HEK293 (cell line): ENCODE measurements at regions not wholly inside any gene's neighbourhood (a gene's known extent, or its start where the extent isn't known, plus 50 kb on each side); places are given as distances from the start of the nearest gene placed in this dataset.

Experiments
- CTCF ChIA-PET: fragments of 350-600 bp; formaldehyde crosslinking; extraction: SDS; loops from one replicate; lab custom pipeline; 2021; ENCODE audit warnings: antibody characterized with exemption; lab: Yijun Ruan, JAX
- POLR2A ChIA-PET: fragments of 300-600 bp; formaldehyde crosslinking; extraction: SDS; loops from one replicate; lab custom pipeline; 2020; ENCODE audit warnings: antibody characterized with exemption, inconsistent platforms; lab: Yijun Ruan, JAX
- H3K27ac ChIP-seq: fragments of 200-500 bp; sonication (Bioruptor generic); 2 replicates; pipeline ENCODE4 v1.5.1; 2014; ENCODE audit warnings: low read depth, low read length, control low read depth, inconsistent platforms; ENCODE audit errors: extremely low read depth
- H3K36me3 ChIP-seq, 2 experiments: fragments of 200-500 bp in 1 of 2; sonication (Bioruptor generic) in 1 of 2; 1 replicate in 1 of 2; 2 replicates in 1 of 2; pipeline ENCODE4 v1.5.1; 2014 to 2017; ENCODE audit warnings: inconsistent platforms in 2 of 2, low read length in 2 of 2; ENCODE audit not compliant: control insufficient read depth in 2 of 2, insufficient read depth in 1 of 2
- H3K4me1 ChIP-seq: fragments of 200-500 bp; sonication (Bioruptor generic); 2 replicates; pipeline ENCODE4 v1.5.1; 2014; ENCODE audit warnings: mild to moderate bottlenecking, low read length, inconsistent platforms; ENCODE audit not compliant: control insufficient read depth, insufficient read depth
- H3K4me3 ChIP-seq: 2 replicates; pipeline ENCODE4 v1.5.1; 2011; ENCODE audit warnings: low read depth, mild to moderate bottlenecking, control low read depth, low read length, moderate library complexity
- H3K9me3 ChIP-seq: fragments of 200-500 bp; sonication (Bioruptor generic); 2 replicates; pipeline ENCODE4 v1.5.1; 2014; ENCODE audit warnings: low read depth, low read length, inconsistent platforms; ENCODE audit not compliant: control insufficient read depth, insufficient read depth
- AEBP2 ChIP-seq: fragments of 450-650 bp; formaldehyde crosslinking; IDR thresholded peaks from 2 replicates; pipeline ENCODE4 v1.5.1; 2016; ENCODE audit warnings: missing biosample characterization, missing genetic modification characterization, borderline replicate concordance
- EGR2 ChIP-seq: fragments of 450-650 bp; formaldehyde crosslinking; IDR thresholded peaks from 2 replicates; pipeline ENCODE4 v1.5.1; 2016; ENCODE audit warnings: low read depth, missing biosample characterization, missing genetic modification characterization
- HOXA7 ChIP-seq: sonication (generic); formaldehyde crosslinking; IDR thresholded peaks from 2 replicates; pipeline ENCODE4 v1.8.1; 2022; ENCODE audit warnings: missing genetic modification reagents, borderline replicate concordance
- KLF16 ChIP-seq: fragments of 450-650 bp; formaldehyde crosslinking; IDR thresholded peaks from 2 replicates; pipeline ENCODE4 v1.5.1; 2017; ENCODE audit warnings: missing biosample characterization, missing genetic modification characterization
- SALL2 ChIP-seq: fragments of 450-650 bp; formaldehyde crosslinking; IDR thresholded peaks from 2 replicates; pipeline ENCODE4 v1.5.0; 2017; ENCODE audit warnings: missing biosample characterization, mild to moderate bottlenecking, missing genetic modification characterization, borderline replicate concordance
- SCRT2 ChIP-seq: fragments of 450-650 bp; formaldehyde crosslinking; IDR thresholded peaks from 2 replicates; pipeline ENCODE4 v1.5.1; 2016; ENCODE audit warnings: missing biosample characterization, missing genetic modification characterization
- ZBTB49 ChIP-seq: fragments of 450-650 bp; formaldehyde crosslinking; IDR thresholded peaks from 2 replicates; pipeline ENCODE4 v1.5.1; 2016; ENCODE audit warnings: missing biosample characterization, missing genetic modification characterization, low read depth
- ZFHX2 ChIP-seq: fragments of 450-650 bp; formaldehyde crosslinking; conservative IDR thresholded peaks from 2 replicates; pipeline ENCODE4 v1.5.1; 2016; ENCODE audit warnings: missing biosample characterization, missing genetic modification characterization
- ZNF132 ChIP-seq: fragments of 450-650 bp; formaldehyde crosslinking; IDR thresholded peaks from 2 replicates; pipeline ENCODE4 v1.5.1; 2017; ENCODE audit warnings: missing biosample characterization, missing genetic modification characterization, borderline replicate concordance
- ZNF148 ChIP-seq: fragments of 450-650 bp; formaldehyde crosslinking; IDR thresholded peaks from 2 replicates; pipeline ENCODE4 v1.5.0; 2017; ENCODE audit warnings: missing biosample characterization, missing genetic modification characterization, borderline replicate concordance
- ZNF18 ChIP-seq: fragments of 450-650 bp; formaldehyde crosslinking; IDR thresholded peaks from 2 replicates; pipeline ENCODE4 v1.5.1; 2016; ENCODE audit warnings: missing biosample characterization, missing genetic modification characterization
- ZNF248 ChIP-seq: fragments of 450-650 bp; formaldehyde crosslinking; IDR thresholded peaks from 2 replicates; pipeline ENCODE4 v1.5.1; 2017; ENCODE audit warnings: missing biosample characterization, missing genetic modification characterization
- ZNF335 ChIP-seq: fragments of 450-650 bp; formaldehyde crosslinking; conservative IDR thresholded peaks from 2 replicates; pipeline ENCODE4 v1.5.1; 2016; ENCODE audit warnings: missing biosample characterization, missing genetic modification characterization
- ZNF37A ChIP-seq: fragments of 450-650 bp; IDR thresholded peaks from 2 replicates; pipeline ENCODE4 v1.5.1; 2018; ENCODE audit warnings: missing biosample characterization, missing genetic modification characterization
- ZNF514 ChIP-seq: fragments of 450-650 bp; formaldehyde crosslinking; IDR thresholded peaks from 2 replicates; pipeline ENCODE4 v1.5.1; 2016; ENCODE audit warnings: missing biosample characterization, missing genetic modification characterization
- ZNF596 ChIP-seq: fragments of 450-650 bp; IDR thresholded peaks from 2 replicates; pipeline ENCODE4 v1.5.0; 2018; ENCODE audit warnings: missing biosample characterization, mild to moderate bottlenecking, missing genetic modification characterization, moderate library complexity
- ZNF600 ChIP-seq: fragments of 450-650 bp; formaldehyde crosslinking; IDR thresholded peaks from 2 replicates; pipeline ENCODE4 v1.5.1; 2016; ENCODE audit warnings: missing biosample characterization, missing genetic modification characterization
- ZNF610 ChIP-seq: fragments of 450-650 bp; formaldehyde crosslinking; IDR thresholded peaks from 2 replicates; pipeline ENCODE4 v1.5.1; 2016; ENCODE audit warnings: missing biosample characterization, missing genetic modification characterization, borderline replicate concordance
- ZNF792 ChIP-seq: fragments of 450-650 bp; formaldehyde crosslinking; IDR thresholded peaks from 2 replicates; pipeline ENCODE4 v1.5.1; 2016; ENCODE audit warnings: missing biosample characterization, missing genetic modification characterization
- TF ChIP-seq, protein P1 (sequence below): fragments of 450-650 bp; formaldehyde crosslinking; IDR thresholded peaks from 2 replicates; pipeline ENCODE4 v1.5.1; 2017; ENCODE audit warnings: missing biosample characterization, missing genetic modification characterization
- TF ChIP-seq, protein P2 (sequence below): fragments of 450-650 bp; formaldehyde crosslinking; IDR thresholded peaks from 2 replicates; pipeline ENCODE4 v1.5.1; 2016; ENCODE audit warnings: missing biosample characterization, missing genetic modification characterization
- TF ChIP-seq, protein P3 (sequence below): fragments of 450-650 bp; formaldehyde crosslinking; IDR thresholded peaks from 2 replicates; pipeline ENCODE4 v1.5.1; 2017; ENCODE audit warnings: missing biosample characterization, mild to moderate bottlenecking, missing genetic modification characterization, moderate library complexity

DNA sequence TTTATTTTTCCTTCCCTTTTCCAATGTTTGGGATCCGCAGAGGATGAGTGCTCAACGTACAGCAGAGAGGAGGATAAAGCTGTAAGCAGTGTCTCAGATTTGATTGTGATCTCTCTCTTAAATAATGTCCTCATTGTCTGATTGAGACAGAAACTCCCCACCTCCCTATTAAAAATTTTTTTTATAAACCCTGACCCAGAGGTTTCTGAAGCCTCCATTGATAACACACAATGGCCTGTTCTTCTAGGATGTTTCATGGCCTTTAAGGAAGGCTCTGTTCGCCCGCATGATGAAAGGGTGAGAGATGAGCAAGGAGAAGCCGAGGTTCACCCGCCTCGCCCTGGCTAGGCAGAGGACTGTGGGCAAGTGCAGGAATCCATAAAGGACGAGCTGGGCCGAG is 138.2 kb upstream of the GAS1 start:
- H3K9me3 ChIP-seq, result no peaks in the 10 kb centered on the region
- no peaks in the 10 kb centered on the region for H3K36me3 ChIP-seq
- H3K4me3 ChIP-seq, result no peak overlapping the region
- no peak overlapping the region for H3K27ac ChIP-seq
- TF ChIP-seq SALL2 (tag by site-specific recombination), result no peak
- no peak for TF ChIP-seq ZNF596 (tag by site-specific recombination)
- TF ChIP-seq, protein P1, sequence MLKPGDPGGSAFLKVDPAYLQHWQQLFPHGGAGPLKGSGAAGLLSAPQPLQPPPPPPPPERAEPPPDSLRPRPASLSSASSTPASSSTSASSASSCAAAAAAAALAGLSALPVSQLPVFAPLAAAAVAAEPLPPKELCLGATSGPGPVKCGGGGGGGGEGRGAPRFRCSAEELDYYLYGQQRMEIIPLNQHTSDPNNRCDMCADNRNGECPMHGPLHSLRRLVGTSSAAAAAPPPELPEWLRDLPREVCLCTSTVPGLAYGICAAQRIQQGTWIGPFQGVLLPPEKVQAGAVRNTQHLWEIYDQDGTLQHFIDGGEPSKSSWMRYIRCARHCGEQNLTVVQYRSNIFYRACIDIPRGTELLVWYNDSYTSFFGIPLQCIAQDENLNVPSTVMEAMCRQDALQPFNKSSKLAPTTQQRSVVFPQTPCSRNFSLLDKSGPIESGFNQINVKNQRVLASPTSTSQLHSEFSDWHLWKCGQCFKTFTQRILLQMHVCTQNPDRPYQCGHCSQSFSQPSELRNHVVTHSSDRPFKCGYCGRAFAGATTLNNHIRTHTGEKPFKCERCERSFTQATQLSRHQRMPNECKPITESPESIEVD (tag by site-specific recombination), result no peak
- TF ChIP-seq ZBTB49 (tag by site-specific recombination), result no peak
- ChIA-PET CTCF (interaction anchor here (0.9 kb wide), 1 partner anchor 470 kb away, joined by 3 read pairs; no protein-coding TSS in a partner anchor), POLR2A (no interaction called here)
- no peaks in the 10 kb centered on the region for H3K4me1 ChIP-seq

DNA sequence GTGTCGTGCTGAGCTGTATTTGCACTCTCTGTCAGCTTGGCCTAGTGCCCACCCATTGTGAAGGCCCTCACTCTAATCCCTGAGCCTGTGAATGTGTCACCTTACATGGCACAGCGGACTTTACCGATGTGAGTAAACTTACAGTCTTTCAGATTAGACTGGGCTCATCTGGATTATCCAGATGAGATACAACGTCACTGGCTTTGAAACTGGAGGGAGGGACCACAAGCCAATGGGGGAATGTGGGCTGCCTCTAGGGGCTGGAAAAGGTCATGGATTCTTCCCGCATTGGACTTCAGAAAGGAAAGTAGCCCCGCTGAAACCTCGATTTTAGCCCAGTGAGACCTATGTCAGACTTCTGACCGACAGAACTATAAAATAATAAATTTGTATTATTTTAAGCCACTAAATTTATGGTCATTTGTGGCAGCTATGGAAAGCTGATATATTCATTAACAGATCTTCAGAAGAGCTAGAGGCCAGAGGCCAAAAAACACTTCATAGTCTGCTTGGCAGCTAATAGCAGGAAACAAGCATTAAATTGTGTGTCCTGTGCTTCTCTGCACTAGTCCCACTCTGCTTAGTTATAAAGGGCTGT is 139.0 kb upstream of the GAS1 start:
- H3K4me3 ChIP-seq, result no peak overlapping the region
- TF ChIP-seq SCRT2 (tag by site-specific recombination), result no peak
- no peak for TF ChIP-seq ZNF610
- no peak for TF ChIP-seq AEBP2 (tag by site-specific recombination)
- TF ChIP-seq ZNF18 (tag by site-specific recombination), result no peak
- no peak for TF ChIP-seq ZNF148 (tag by site-specific recombination)
- no peak for TF ChIP-seq ZFHX2 (tag by site-specific recombination)
- TF ChIP-seq, protein P2, sequence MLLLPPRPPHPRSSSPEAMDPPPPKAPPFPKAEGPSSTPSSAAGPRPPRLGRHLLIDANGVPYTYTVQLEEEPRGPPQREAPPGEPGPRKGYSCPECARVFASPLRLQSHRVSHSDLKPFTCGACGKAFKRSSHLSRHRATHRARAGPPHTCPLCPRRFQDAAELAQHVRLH (tag by site-specific recombination), result no peak
- no peak for TF ChIP-seq ZNF335 (tag by site-specific recombination)
- TF ChIP-seq, protein P3, sequence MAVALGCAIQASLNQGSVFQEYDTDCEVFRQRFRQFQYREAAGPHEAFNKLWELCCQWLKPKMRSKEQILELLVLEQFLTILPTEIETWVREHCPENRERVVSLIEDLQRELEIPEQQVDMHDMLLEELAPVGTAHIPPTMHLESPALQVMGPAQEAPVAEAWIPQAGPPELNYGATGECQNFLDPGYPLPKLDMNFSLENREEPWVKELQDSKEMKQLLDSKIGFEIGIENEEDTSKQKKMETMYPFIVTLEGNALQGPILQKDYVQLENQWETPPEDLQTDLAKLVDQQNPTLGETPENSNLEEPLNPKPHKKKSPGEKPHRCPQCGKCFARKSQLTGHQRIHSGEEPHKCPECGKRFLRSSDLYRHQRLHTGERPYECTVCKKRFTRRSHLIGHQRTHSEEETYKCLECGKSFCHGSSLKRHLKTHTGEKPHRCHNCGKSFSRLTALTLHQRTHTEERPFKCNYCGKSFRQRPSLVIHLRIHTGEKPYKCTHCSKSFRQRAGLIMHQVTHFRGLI, result no peak
- no peak for TF ChIP-seq ZNF514 (tag by site-specific recombination)
- TF ChIP-seq KLF16, result no peak
- no peak for TF ChIP-seq ZNF792
- TF ChIP-seq EGR2 (tag by site-specific recombination), result no peak
- TF ChIP-seq ZNF37A (tag by site-specific recombination), result no peak
- no peak for TF ChIP-seq ZNF600 (tag by site-specific recombination)
- TF ChIP-seq HOXA7 (CRISPR knock-in tag), result no peak
- no peak for TF ChIP-seq ZNF248 (tag by site-specific recombination)
- TF ChIP-seq ZNF132, result no peak
- ChIA-PET CTCF (interaction anchor here (0.6 to 0.9 kb wide), 2 partner anchors 471 to 891 kb away, joined by 3 read pairs; no protein-coding TSS in a partner anchor), POLR2A (no interaction called here)
- H3K9me3 ChIP-seq, result no peaks in the 10 kb centered on the region
- H3K27ac ChIP-seq, result no peak overlapping the region
- H3K36me3 ChIP-seq, result no peaks in the 10 kb centered on the region
- no peaks in the 10 kb centered on the region for H3K4me1 ChIP-seq
